Spleen (tissue), 7 donors: ENCODE measurements at regions not wholly inside any gene's neighbourhood (a gene's known extent, or its start where the extent isn't known, plus 50 kb on each side); places are given as distances from the start of the nearest gene placed in this dataset.

Experiments used
- CTCF ChIP-seq, 11 experiments: fragments of 200-600 bp in 7 of 11; fragments of 450-650 bp in 4 of 11; sonication (generic) in 4 of 11; IDR thresholded peaks in 8 of 11; conservative IDR thresholded peaks in 3 of 11; 1 replicate in 7 of 11; 2 replicates in 4 of 11; pipeline versions ENCODE4 v1.4.0 to v1.8.0; 2016 to 2021; ENCODE audit warnings: antibody characterized with exemption in 11 of 11, inconsistent platforms in 4 of 11, mild to moderate bottlenecking in 1 of 11
- POLR2A ChIP-seq, 3 donors: fragments of 450-650 bp; IDR thresholded peaks; one replicate each; pipeline ENCODE4 v1.5.1; 2017; ENCODE audit warnings: antibody characterized with exemption in 3 of 3, mild to moderate bottlenecking in 1 of 3
- POLR2AphosphoS5 ChIP-seq, 3 donors: sonication (generic); formaldehyde crosslinking; IDR thresholded peaks; one replicate each; pipeline ENCODE4 v1.5.1; 2017; ENCODE audit warnings: antibody characterized with exemption in 3 of 3
- donor health status: DM: no; HTN: no; CAD: no; lungs with moderate emphysema.
- donor health status: DM: no; HTN: no; CAD: no.
- donor health status: DM: no; HTN: no; CAD: no.

GRCh38 chr20:33910529-33911327, 83.0 kb upstream of the RALY start:
- no peak for TF ChIP-seq CTCF (IDR thresholded peaks at IDR 0.05 in 8 of 11, conservative IDR thresholded peaks at IDR 0.05 in 3 of 11)
- no peak for TF ChIP-seq POLR2A (IDR thresholded peaks at IDR 0.05)
- TF ChIP-seq POLR2AphosphoS5 (IDR thresholded peaks at IDR 0.05): no peak
